DOHH2 (cell line): ENCODE measurements at regions not wholly inside any gene's neighbourhood (a gene's known extent, or its start where the extent isn't known, plus 50 kb on each side); places are given as distances from the start of the nearest gene placed in this dataset.

Experiments
- H3F3A ChIP-seq: fragments of 200-600 bp; sonication (generic), shearing (Covaris generic); 2 replicates; pipeline ENCODE4 v1.6.0; 2016; ENCODE audit warnings: antibody characterized with exemption, mild to moderate bottlenecking; ENCODE audit not compliant: control insufficient read depth, insufficient read depth
- H3K27ac ChIP-seq: fragments of 200-600 bp; sonication (generic); 2 replicates; pipeline ENCODE4 v1.5.1; 2014; ENCODE audit warnings: low read depth, mild to moderate bottlenecking, low read length, moderate library complexity
- H3K27me3 ChIP-seq: fragments of 200-600 bp; sonication (generic); 2 replicates; pipeline ENCODE4 v1.6.1; 2014; ENCODE audit warnings: mild to moderate bottlenecking, low read length, mixed read lengths; ENCODE audit not compliant: control insufficient read depth
- H3K36me3 ChIP-seq: fragments of 200-600 bp; sonication (generic); 2 replicates; pipeline ENCODE4 v1.6.1; 2014; ENCODE audit warnings: mild to moderate bottlenecking, low read length, moderate library complexity, mixed read lengths; ENCODE audit not compliant: control insufficient read depth
- H3K4me1 ChIP-seq: fragments of 200-600 bp; sonication (generic); 2 replicates; pipeline ENCODE4 v1.6.1; 2014; ENCODE audit warnings: mild to moderate bottlenecking, low read length, mixed read lengths; ENCODE audit not compliant: control insufficient read depth
- H3K4me2 ChIP-seq: fragments of 200-600 bp; sonication (generic); 2 replicates; pipeline ENCODE4 v1.6.0; 2014; ENCODE audit warnings: mild to moderate bottlenecking, low read length, moderate library complexity
- H3K4me3 ChIP-seq: fragments of 200-600 bp; sonication (generic); 2 replicates; pipeline ENCODE4 v1.5.1; 2014; ENCODE audit warnings: mild to moderate bottlenecking, low read length, mixed read lengths
- H3K79me2 ChIP-seq: fragments of 200-600 bp; sonication (generic); 2 replicates; pipeline ENCODE4 v1.6.1; 2014; ENCODE audit warnings: mild to moderate bottlenecking, low read length, mixed read lengths; ENCODE audit not compliant: control insufficient read depth
- H3K9me2 ChIP-seq: fragments of 200-600 bp; sonication (generic); replicated peaks from 2 replicates; pipeline ENCODE4 v1.6.1; 2014; ENCODE audit warnings: mild to moderate bottlenecking, low read length, mixed read lengths; ENCODE audit not compliant: control insufficient read depth
- H3K9me3 ChIP-seq: fragments of 200-600 bp; sonication (generic); 2 replicates; pipeline ENCODE4 v1.6.1; 2014; ENCODE audit warnings: antibody characterized with exemption, low read length, mixed read lengths; ENCODE audit not compliant: control insufficient read depth, insufficient read depth
- H4K20me1 ChIP-seq: fragments of 200-600 bp; sonication (generic); 2 replicates; pipeline ENCODE4 v1.6.0; 2014; ENCODE audit warnings: low read depth, mild to moderate bottlenecking, antibody characterized with exemption, low read length, moderate library complexity; ENCODE audit not compliant: control insufficient read depth, insufficient read depth
- CTCF ChIP-seq: fragments of 200-600 bp; sonication (generic); IDR thresholded peaks from one replicate; pipeline ENCODE4 v1.5.1; 2014; ENCODE audit warnings: antibody characterized with exemption, mild to moderate bottlenecking, low read depth, low read length; ENCODE audit not compliant: poor library complexity, severe bottlenecking
- EZH2phosphoT487 ChIP-seq: fragments of 200-600 bp; sonication (generic); IDR thresholded peaks from 2 replicates; pipeline ENCODE4 v1.6.1; 2017; ENCODE audit warnings: borderline replicate concordance, mild to moderate bottlenecking, antibody characterized with exemption, low read length, moderate library complexity, mixed read lengths

- Histone ChIP-seq H3K27me3 (no peaks in the 10 kb centered on the region; the same call in none of the 2 replicates), H3K79me2 (no peaks in the 10 kb centered on the region), H3K4me1 (no peaks in the 10 kb centered on the region), H3K9me2 (no peaks in the 10 kb centered on the region), H3K36me3 (no peaks in the 10 kb centered on the region), H4K20me1 (no peaks in the 10 kb centered on the region), H3K4me3 (no peak overlapping the region), H3K4me2 (no peak overlapping the region), H3K27ac (no peak overlapping the region), H3K9me3 (no peaks in the 10 kb centered on the region), H3F3A (no peaks in the 10 kb centered on the region)
- no peak for TF ChIP-seq EZH2phosphoT487
Observed at GRCh38 chr18:24530630-24531111, 70.2 kb downstream of the HRH4 start.

GRCh38 chr18:24534271-24534670 lies 73.8 kb downstream of the HRH4 start:
- no peak overlapping the region for H3K4me2 ChIP-seq
- H3K9me3 ChIP-seq: no peaks in the 10 kb centered on the region
- no peaks in the 10 kb centered on the region for H4K20me1 ChIP-seq
- peaks cover 2% of the 10 kb centered on the region for H3K27me3 ChIP-seq
- no peak overlapping the region for H3K4me3 ChIP-seq
- no peaks in the 10 kb centered on the region for H3K9me2 ChIP-seq
- H3K27ac ChIP-seq: no peak overlapping the region
- H3K36me3 ChIP-seq: no peaks in the 10 kb centered on the region
- H3K4me1 ChIP-seq: no peaks in the 10 kb centered on the region
- no peaks in the 10 kb centered on the region for H3K79me2 ChIP-seq
- TF ChIP-seq EZH2phosphoT487 (no peak), CTCF (no peak)
- no peaks in the 10 kb centered on the region for H3F3A ChIP-seq

- TF ChIP-seq CTCF (no peak), EZH2phosphoT487 (no peak)
- Histone ChIP-seq H3K4me1 (no peaks in the 10 kb centered on the region), H3K27ac (no peak overlapping the region), H3F3A (no peaks in the 10 kb centered on the region), H3K9me2 (no peaks in the 10 kb centered on the region), H3K36me3 (no peaks in the 10 kb centered on the region), H3K4me3 (no peak overlapping the region), H4K20me1 (no peaks in the 10 kb centered on the region), H3K27me3 (peaks cover 2% of the 10 kb centered on the region), H3K79me2 (no peaks in the 10 kb centered on the region), H3K4me2 (no peak overlapping the region), H3K9me3 (no peaks in the 10 kb centered on the region)
Observed at GRCh38 chr18:24534737-24535136, 74.3 kb downstream of the HRH4 start.

GRCh38 chr18:24535527-24536295 lies 75.3 kb downstream of the HRH4 start:
- Histone ChIP-seq H4K20me1 (no peaks in the 10 kb centered on the region), H3K79me2 (no peaks in the 10 kb centered on the region), H3K27ac (no peak overlapping the region), H3K9me2 (no peaks in the 10 kb centered on the region), H3K4me2 (no peak overlapping the region), H3F3A (no peaks in the 10 kb centered on the region), H3K27me3 (peaks cover 2% of the 10 kb centered on the region), H3K36me3 (no peaks in the 10 kb centered on the region), H3K4me1 (no peaks in the 10 kb centered on the region), H3K9me3 (no peaks in the 10 kb centered on the region), H3K4me3 (no peak overlapping the region)
- no peak for TF ChIP-seq EZH2phosphoT487
- TF ChIP-seq CTCF: no peak
